T-cell (primary cell): ENCODE measurements at regions not wholly inside any gene's neighbourhood (a gene's known extent, or its start where the extent isn't known, plus 50 kb on each side); places are given as distances from the start of the nearest gene placed in this dataset.
"Not testable (repeated sequence)": the region's sequence is repeated elsewhere in the genome, so short reads cannot be mapped to it uniquely, and the experiment has no call there.

Experiments
- ATAC-seq, 4 experiments: fragments of 200-7000 bp in 3 of 4; fragments of 150-1000 bp in 1 of 4; cut with Tn5 transposase; replicated peaks in 1 of 4; 1 replicate in 3 of 4; 2 replicates in 1 of 4; pipeline ENCODE4 v1.10.0; 2021; ENCODE audit warnings: moderate library complexity in 3 of 4, mild to moderate bottlenecking in 2 of 4, moderate number of reproducible peaks in 1 of 4
- CTCF ChIA-PET, 2 donors: fragments of 300-600 bp; sonication (Branson Sonifier 250); formaldehyde crosslinking; loops; one replicate each; lab custom pipeline; 2022; ENCODE audit warnings: antibody characterized with exemption in 2 of 2; lab: Charles Lee
- POLR2A ChIA-PET, 2 donors: fragments of 300-600 bp; sonication (Branson Sonifier 250); formaldehyde crosslinking; loops; one replicate each; lab custom pipeline; 2022; ENCODE audit warnings: antibody characterized with exemption in 2 of 2; lab: Charles Lee
- DNase-seq, 35 experiments: peaks; one replicate each; pipeline versions ENCODE4 v3.0.0 to v3.0.0-alpha.2; 2013 to 2023
- H3K27ac ChIP-seq: one replicate; pipeline ENCODE4 v1.5.1; 2013; ENCODE audit warnings: low read length
- H3K27me3 ChIP-seq, 2 experiments: replicated peaks in 1 of 2; 1 replicate in 1 of 2; 2 replicates in 1 of 2; pipeline versions ENCODE4 v1.6.1 to v1.7.0; 2013; ENCODE audit warnings: low read length in 1 of 2, mixed read lengths in 1 of 2; ENCODE audit not compliant: control insufficient read depth in 2 of 2, insufficient read depth in 2 of 2; ENCODE audit errors: extremely low read depth in 1 of 2
- H3K36me3 ChIP-seq, 2 donors: 1 replicate in 1 of 2; 2 replicates in 1 of 2; pipeline versions ENCODE4 v1.6.1 to v1.7.0; 2013; ENCODE audit warnings: low read length in 1 of 2; ENCODE audit not compliant: control insufficient read depth in 2 of 2, insufficient read depth in 1 of 2; ENCODE audit errors: extremely low read depth in 1 of 2
- H3K4me1 ChIP-seq, 2 experiments: 1 replicate in 1 of 2; 2 replicates in 1 of 2; pipeline versions ENCODE4 v1.6.1 to v1.7.0; 2013; ENCODE audit warnings: low read length in 2 of 2, mixed read lengths in 1 of 2; ENCODE audit not compliant: insufficient read depth in 2 of 2, control insufficient read depth in 1 of 2; ENCODE audit errors: extremely low read depth in 1 of 2
- H3K4me3 ChIP-seq, 2 donors: 1 replicate in 1 of 2; 2 replicates in 1 of 2; pipeline versions ENCODE4 v1.5.1 to v1.7.0; 2013; ENCODE audit warnings: mild to moderate bottlenecking in 2 of 2, low read length in 1 of 2, moderate library complexity in 1 of 2; ENCODE audit not compliant: control insufficient read depth in 1 of 2; ENCODE audit errors: extremely low read depth in 1 of 2
- H3K9me3 ChIP-seq: 2 replicates; pipeline ENCODE4 v1.7.0; 2013
- H3K27ac Mint-ChIP-seq, 2 donors: one replicate each; pipeline ENCODE4 v1.8.0; 2020 to 2021; ENCODE audit warnings: mild to moderate bottlenecking in 2 of 2, mixed read lengths in 2 of 2
- H3K27me3 Mint-ChIP-seq, 2 donors: one replicate each; pipeline ENCODE4 v1.8.0; 2021 to 2022; ENCODE audit warnings: mixed read lengths in 2 of 2
- H3K36me3 Mint-ChIP-seq: one replicate; pipeline ENCODE4 v1.8.0; 2021; ENCODE audit warnings: mixed read lengths
- H3K4me1 Mint-ChIP-seq, 3 donors: one replicate each; pipeline ENCODE4 v1.8.0; 2020 to 2022; ENCODE audit warnings: mixed read lengths in 3 of 3, mild to moderate bottlenecking in 1 of 3
- H3K4me3 Mint-ChIP-seq, 3 donors: one replicate each; pipeline ENCODE4 v1.8.0; 2020 to 2022; ENCODE audit warnings: mild to moderate bottlenecking in 3 of 3, mixed read lengths in 3 of 3, moderate library complexity in 3 of 3
- H3K9me3 Mint-ChIP-seq, 3 donors: one replicate each; pipeline ENCODE4 v1.8.0; 2020 to 2022; ENCODE audit warnings: mixed read lengths in 3 of 3
- WGBS: methylation state at CpG from one replicate; pipeline ENCODE4 v1.1.5; 2013; ENCODE audit warnings: missing lambda C conversion rate; ENCODE audit not compliant: insufficient coverage; 5-methylcytosine and 5-hydroxymethylcytosine counted together

DNA sequence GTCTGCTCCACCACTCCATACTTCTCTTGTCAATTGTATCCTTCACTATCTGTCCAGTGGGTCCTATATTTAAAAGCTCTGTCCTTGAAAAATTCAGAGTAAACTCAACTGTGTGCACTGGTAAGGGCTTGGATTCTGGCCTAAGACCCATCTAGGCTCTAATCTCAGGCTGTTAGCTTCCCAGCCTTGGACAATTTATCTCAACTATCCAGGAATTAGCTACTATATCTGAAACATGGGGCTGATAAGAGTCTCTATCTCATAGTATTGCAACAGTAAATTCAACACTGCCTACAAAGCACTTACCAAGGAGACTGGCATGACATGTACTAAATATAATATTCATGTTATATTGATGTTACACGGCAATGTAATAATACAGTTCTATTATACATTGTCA, 303.4 kb downstream of the XPNPEP1 start:
- ATAC-seq (no peak), DNase-seq (no peak)
- H3K27ac Mint-ChIP-seq, result no peak overlapping the region
- no peaks in the 10 kb centered on the region for H3K4me1 Mint-ChIP-seq
- H3K36me3 Mint-ChIP-seq, result no peaks in the 10 kb centered on the region
- Histone ChIP-seq H3K4me1 (no peaks in the 10 kb centered on the region), H3K27ac (no peak overlapping the region), H3K9me3 (no peaks in the 10 kb centered on the region), H3K27me3 (no peaks in the 10 kb centered on the region), H3K4me3 (no peak overlapping the region), H3K36me3 (no peaks in the 10 kb centered on the region)
- H3K27me3 Mint-ChIP-seq, result no peaks in the 10 kb centered on the region
- ChIA-PET POLR2A (no interaction called here), CTCF (no interaction called here)
- H3K9me3 Mint-ChIP-seq, result peaks cover 0 to 6% (median 4%) of the 10 kb centered on the region in 3 donors
- no CpG with 5 or more reads among the region's 1 CpG for WGBS
- no peak overlapping the region for H3K4me3 Mint-ChIP-seq

- Mint-ChIP-seq H3K4me1 (no peaks in the 10 kb centered on the region), H3K36me3 (no peaks in the 10 kb centered on the region), H3K27me3 (no peaks in the 10 kb centered on the region), H3K9me3 (peaks cover 4 to 12% (median 5%) of the 10 kb centered on the region in 3 donors), H3K4me3 (no peak overlapping the region), H3K27ac (no peak overlapping the region)
- no peak for ATAC-seq
- Histone ChIP-seq H3K27ac (no peak overlapping the region), H3K9me3 (no peaks in the 10 kb centered on the region), H3K27me3 (no peaks in the 10 kb centered on the region), H3K4me1 (no peaks in the 10 kb centered on the region), H3K4me3 (no peak overlapping the region), H3K36me3 (no peaks in the 10 kb centered on the region)
- CTCF ChIA-PET, result no interaction called here
- POLR2A ChIA-PET, result no interaction called here
- WGBS, result no CpG with 5 or more reads among the region's 1 CpG
- DNase-seq, result no peak
Measured at GRCh38 chr10:109618748-109619147, 304.6 kb downstream of the XPNPEP1 start.

DNA sequence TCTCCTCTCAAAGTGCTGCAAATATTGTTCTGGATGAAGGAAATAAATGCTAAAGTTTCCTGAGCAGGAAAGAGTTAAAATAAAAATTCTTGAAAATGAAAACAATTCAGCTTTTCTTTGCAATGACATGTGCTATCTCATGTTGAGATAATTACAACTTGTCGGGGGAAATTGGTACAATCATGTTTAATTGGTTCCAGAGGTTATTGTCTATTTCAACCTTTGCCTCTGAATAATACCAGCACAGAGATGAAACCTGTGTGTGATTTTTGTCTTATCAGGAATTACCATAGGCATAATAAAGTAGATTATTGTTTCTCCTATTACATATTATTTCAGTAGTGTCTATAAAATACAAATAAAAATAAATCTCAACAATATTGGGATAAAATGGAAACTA, 305.0 kb downstream of the XPNPEP1 start:
- Histone ChIP-seq H3K9me3 (no peaks in the 10 kb centered on the region), H3K4me3 (no peak overlapping the region), H3K4me1 (no peaks in the 10 kb centered on the region), H3K27ac (no peak overlapping the region), H3K36me3 (no peaks in the 10 kb centered on the region), H3K27me3 (no peaks in the 10 kb centered on the region)
- Mint-ChIP-seq H3K4me1 (no peaks in the 10 kb centered on the region), H3K27me3 (no peaks in the 10 kb centered on the region), H3K9me3 (peaks cover 5 to 12% (median 6%) of the 10 kb centered on the region in 3 donors), H3K4me3 (no peak overlapping the region), H3K36me3 (no peaks in the 10 kb centered on the region), H3K27ac (no peak overlapping the region)
- ChIA-PET CTCF (no interaction called here), POLR2A (no interaction called here)
- DNase-seq, result no peak
- no peak for ATAC-seq
- WGBS, result no CpG with 5 or more reads among the region's 1 CpG

- H3K9me3 ChIP-seq, result no peaks in the 10 kb centered on the region
- ChIA-PET POLR2A (no interaction called here), CTCF (no interaction called here)
- no peak overlapping the region for H3K27ac ChIP-seq
- no peak overlapping the region for H3K27ac Mint-ChIP-seq
- H3K36me3 ChIP-seq, result no peaks in the 10 kb centered on the region
- no peaks in the 10 kb centered on the region for H3K36me3 Mint-ChIP-seq
- H3K27me3 Mint-ChIP-seq, result no peaks in the 10 kb centered on the region
- H3K9me3 Mint-ChIP-seq, result peaks cover 5 to 12% (median 7%) of the 10 kb centered on the region in 3 donors
- ATAC-seq (no peak), DNase-seq (no peak)
- WGBS, result 50% methylated on average over 1 of the region's 3 CpGs
- H3K4me3 ChIP-seq, result no peak overlapping the region
- H3K4me3 Mint-ChIP-seq, result no peak overlapping the region
- H3K4me1 ChIP-seq, result no peaks in the 10 kb centered on the region
- H3K4me1 Mint-ChIP-seq, result no peaks in the 10 kb centered on the region
- no peaks in the 10 kb centered on the region for H3K27me3 ChIP-seq
Measured at GRCh38 chr10:109616359-109616980, 306.8 kb downstream of the XPNPEP1 start.

DNA sequence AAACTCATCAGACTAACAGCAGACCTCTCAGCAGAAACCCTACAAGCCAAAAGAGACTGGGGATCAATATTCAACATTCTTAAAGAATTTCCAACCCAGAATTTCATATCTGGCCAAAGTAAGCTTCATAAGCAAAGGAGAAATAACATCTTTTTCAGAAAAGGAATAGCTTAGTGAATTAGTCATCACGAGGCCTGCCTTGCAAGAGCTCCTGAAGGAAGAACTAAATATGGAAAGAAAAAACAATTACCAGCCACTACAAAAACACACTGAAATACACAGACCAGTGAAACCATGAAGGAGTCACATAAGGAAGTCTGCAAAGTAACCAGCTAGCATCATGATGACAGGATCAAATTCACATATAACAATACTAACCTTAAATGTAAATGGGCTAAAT, 328.0 kb downstream of the XPNPEP1 start:
- H3K27me3 Mint-ChIP-seq, H3K4me1 Mint-ChIP-seq, DNase-seq, H3K9me3 Mint-ChIP-seq, H3K4me3 Mint-ChIP-seq, H3K27ac Mint-ChIP-seq, H3K36me3 ChIP-seq, POLR2A ChIA-PET, H3K27ac ChIP-seq, H3K4me1 ChIP-seq, H3K9me3 ChIP-seq, H3K4me3 ChIP-seq, H3K36me3 Mint-ChIP-seq, ATAC-seq, CTCF ChIA-PET, H3K27me3 ChIP-seq: not testable (repeated sequence)
- no CpG with 5 or more reads among the region's 1 CpG for WGBS

- no peaks in the 10 kb centered on the region for H3K27me3 ChIP-seq
- H3K36me3 ChIP-seq, result no peaks in the 10 kb centered on the region
- H3K27ac ChIP-seq, result no peak overlapping the region
- no peaks in the 10 kb centered on the region for H3K9me3 ChIP-seq
- Mint-ChIP-seq H3K27me3 (peaks cover 0 to 3% of the 10 kb centered on the region in 2 donors), H3K4me3 (no peak overlapping the region), H3K9me3 (peaks cover 2 to 9% (median 8%) of the 10 kb centered on the region in 3 donors), H3K27ac (no peak overlapping the region), H3K4me1 (no peaks in the 10 kb centered on the region), H3K36me3 (no peaks in the 10 kb centered on the region)
- H3K4me3 ChIP-seq, result no peak overlapping the region
- ChIA-PET POLR2A (no interaction called here), CTCF (no interaction called here)
- DNase-seq, result no peak
- ATAC-seq, result no peak
- H3K4me1 ChIP-seq, result no peaks in the 10 kb centered on the region
- 55% methylated on average over 3 of the region's 4 CpGs for WGBS
Measured at GRCh38 chr10:109593682-109594081, 329.6 kb downstream of the XPNPEP1 start.

GRCh38 chr10:109592391-109592790, 330.9 kb downstream of the XPNPEP1 start:
- Histone ChIP-seq H3K9me3 (no peaks in the 10 kb centered on the region), H3K36me3 (no peaks in the 10 kb centered on the region), H3K27ac (no peak overlapping the region), H3K4me1 (no peaks in the 10 kb centered on the region), H3K4me3 (no peak overlapping the region), H3K27me3 (no peaks in the 10 kb centered on the region)
- Mint-ChIP-seq H3K36me3 (no peaks in the 10 kb centered on the region), H3K27ac (no peak overlapping the region), H3K4me3 (no peak overlapping the region), H3K4me1 (no peaks in the 10 kb centered on the region), H3K9me3 (peaks cover 2 to 8% (median 8%) of the 10 kb centered on the region in 3 donors), H3K27me3 (peaks cover 0 to 3% of the 10 kb centered on the region in 2 donors)
- ChIA-PET CTCF (no interaction called here), POLR2A (interaction anchor here in 1 of 2 donors (0.6 kb wide), 1 partner anchor 96 kb away, joined by 3 read pairs; no protein-coding TSS in a partner anchor)
- DNase-seq, result no peak
- no CpG with 5 or more reads among the region's 3 CpGs for WGBS
- ATAC-seq, result no peak
